ENCODE measurements at regions not wholly inside any gene's neighbourhood (a gene's known extent, or its start where the extent isn't known, plus 50 kb on each side); places are given as distances from the start of the nearest gene placed in this dataset.

DNA sequence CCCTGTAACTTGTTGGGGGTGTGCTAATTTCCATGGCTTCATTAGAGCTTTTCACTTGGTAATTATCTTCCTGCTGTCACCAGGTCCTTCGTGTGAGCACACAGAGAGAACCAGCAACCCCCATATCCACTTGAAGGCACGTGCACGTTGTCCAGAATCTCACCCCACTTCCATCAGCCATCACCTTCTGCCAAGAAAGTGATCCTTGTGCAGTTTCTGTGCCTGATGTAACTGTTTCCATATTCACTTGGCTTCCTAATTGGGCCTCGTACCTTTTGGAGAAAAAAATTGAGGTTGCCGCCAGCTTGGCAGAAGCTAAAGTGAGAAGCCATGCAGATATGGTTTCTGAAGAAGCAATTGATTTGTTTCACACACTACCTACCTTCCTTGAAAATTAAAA lies 153.7 kb upstream of the TSHZ2 start:
- no peak for DNase-seq (ENCODE audit: low read depth)
- H3K4me3 ChIP-seq (ENCODE audit: control insufficient read depth, low read depth, low read length), result no peak overlapping the region
- no peak for TF ChIP-seq CTCF (conservative IDR thresholded peaks at IDR 0.05; ENCODE audit: control insufficient read depth, insufficient read depth, low read depth, low read length)

- no peak overlapping the region for H3K4me3 ChIP-seq (ENCODE audit: control insufficient read depth, low read depth, low read length)
- no peak for DNase-seq (ENCODE audit: low read depth)
- TF ChIP-seq CTCF (conservative IDR thresholded peaks at IDR 0.05; ENCODE audit: control insufficient read depth, insufficient read depth, low read depth, low read length), result no peak
Observed at GRCh38 chr20:52817981-52818380, 154.2 kb upstream of the TSHZ2 start.

- no peak overlapping the region for H3K4me3 ChIP-seq (ENCODE audit: control insufficient read depth, low read depth, low read length)
- peak; percentile 16 for DNase-seq (ENCODE audit: low read depth)
- TF ChIP-seq CTCF (conservative IDR thresholded peaks at IDR 0.05; ENCODE audit: control insufficient read depth, insufficient read depth, low read depth, low read length), result no peak
Observed at GRCh38 chr20:52817511-52817910, 154.6 kb upstream of the TSHZ2 start.

- no peak for TF ChIP-seq CTCF (conservative IDR thresholded peaks at IDR 0.05; ENCODE audit: control insufficient read depth, insufficient read depth, low read depth, low read length)
- H3K4me3 ChIP-seq (ENCODE audit: control insufficient read depth, low read depth, low read length), result no peak overlapping the region
- DNase-seq (ENCODE audit: low read depth), result no peak
Observed at GRCh38 chr20:52814371-52814770, 157.8 kb upstream of the TSHZ2 start.

DNA sequence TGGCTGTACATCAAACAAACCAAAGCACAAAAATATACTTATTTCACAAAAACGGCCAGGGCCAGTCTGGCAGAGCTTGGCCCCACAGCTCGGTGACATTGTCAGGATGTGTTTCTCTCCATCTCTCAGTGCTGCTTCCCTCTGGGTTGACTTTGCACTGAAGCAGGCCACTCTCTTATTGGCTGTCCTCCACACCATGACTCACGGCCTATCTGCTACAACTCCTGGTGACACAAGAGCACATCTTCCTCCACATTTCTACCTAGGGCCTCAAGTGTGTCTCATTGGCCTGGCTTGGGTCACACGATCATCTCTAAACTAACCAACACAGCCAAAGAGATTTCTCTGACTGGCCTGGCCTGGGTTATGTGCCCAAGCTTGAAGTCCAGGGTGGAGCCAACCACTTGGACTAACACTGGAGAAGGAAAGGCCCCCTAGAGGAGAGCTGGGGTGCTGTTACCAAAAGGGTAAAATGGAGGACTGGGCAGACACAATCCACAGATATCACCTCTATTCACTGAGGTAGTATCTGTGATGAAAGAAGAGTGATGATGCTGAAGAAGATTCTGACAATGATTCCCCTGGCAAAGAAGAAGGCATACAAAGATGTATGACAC lies 159.8 kb upstream of the TSHZ2 start:
- peak; percentile 4 for TF ChIP-seq CTCF (conservative IDR thresholded peaks at IDR 0.05; ENCODE audit: control insufficient read depth, insufficient read depth, low read depth, low read length)
- DNase-seq (ENCODE audit: low read depth), result peak; percentile 11
- no peak overlapping the region for H3K4me3 ChIP-seq (ENCODE audit: control insufficient read depth, low read depth, low read length)

DNA sequence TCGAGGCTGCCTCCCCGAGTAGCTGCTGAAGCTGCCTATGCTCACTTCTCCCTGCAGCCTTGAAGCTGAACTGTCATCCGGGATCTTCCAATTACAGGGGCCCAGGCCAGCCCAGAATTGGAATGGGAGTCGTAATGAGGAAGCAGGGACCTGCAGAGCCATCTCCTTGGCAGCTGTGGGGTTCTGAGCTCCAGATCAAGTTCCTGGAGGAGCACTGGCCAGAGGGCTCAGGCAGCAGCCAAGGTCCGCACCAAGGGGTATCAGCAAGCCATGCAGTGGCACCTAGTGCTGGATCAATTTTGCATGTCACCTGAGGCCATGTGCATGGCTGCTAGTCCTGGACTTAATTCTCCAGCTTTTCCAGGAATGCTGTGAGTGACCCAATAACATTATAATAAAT lies 163.2 kb upstream of the TSHZ2 start:
- no peak overlapping the region for H3K4me3 ChIP-seq (ENCODE audit: control insufficient read depth, low read depth, low read length)
- no peak for TF ChIP-seq CTCF (conservative IDR thresholded peaks at IDR 0.05; ENCODE audit: control insufficient read depth, insufficient read depth, low read depth, low read length)
- DNase-seq (ENCODE audit: low read depth), result no peak

GRCh38 chr20:52806918-52807317 lies 165.2 kb upstream of the TSHZ2 start:
- no peak for TF ChIP-seq CTCF (conservative IDR thresholded peaks at IDR 0.05; ENCODE audit: control insufficient read depth, insufficient read depth, low read depth, low read length)
- no peak for DNase-seq (ENCODE audit: low read depth)
- no peak overlapping the region for H3K4me3 ChIP-seq (ENCODE audit: control insufficient read depth, low read depth, low read length)
